AG04450 (cell line): ENCODE measurements at regions not wholly inside any gene's neighbourhood (a gene's known extent, or its start where the extent isn't known, plus 50 kb on each side); places are given as distances from the start of the nearest gene placed in this dataset.
"Not testable (repeated sequence)": the region's sequence is repeated elsewhere in the genome, so short reads cannot be mapped to it uniquely, and the experiment has no call there.

Source experiments
- CTCF ChIA-PET: fragments of 300-600, 350-600 bp; formaldehyde crosslinking; extraction: SDS; loops from one replicate; lab custom pipeline; 2022; ENCODE audit warnings: antibody characterized with exemption, inconsistent platforms; lab: Charles Lee
- POLR2A ChIA-PET: fragments of 350-600 bp; formaldehyde crosslinking; extraction: SDS; loops from one replicate; lab custom pipeline; 2021; ENCODE audit warnings: antibody characterized with exemption, inconsistent platforms; lab: Yijun Ruan, JAX
- DNase-seq: peaks from one replicate; pipeline ENCODE4 v3.0.0-alpha.2; 2011; ENCODE audit warnings: low read depth, low spot score
- H3K27ac ChIP-seq: one replicate; pipeline ENCODE4 v1.5.1; 2012; ENCODE audit warnings: low read depth, low read length, control low read depth
- H3K27me3 ChIP-seq: one replicate; pipeline ENCODE4 v1.6.0; 2012; ENCODE audit warnings: low read length; ENCODE audit not compliant: control insufficient read depth, insufficient read depth
- H3K4me3 ChIP-seq: 2 replicates; pipeline ENCODE4 v1.5.1; 2011; ENCODE audit warnings: mild to moderate bottlenecking, low read depth, low read length, control low read depth
- H3K9me3 ChIP-seq: 2 replicates; pipeline ENCODE4 v1.5.1; 2012; ENCODE audit warnings: low read length; ENCODE audit not compliant: control insufficient read depth, insufficient read depth
- TF ChIP-seq, protein P1 (sequence below): IDR thresholded peaks from 2 replicates; pipeline ENCODE4 v1.5.1; 2011; ENCODE audit warnings: low read depth, low read length, control low read depth, inconsistent platforms

DNA sequence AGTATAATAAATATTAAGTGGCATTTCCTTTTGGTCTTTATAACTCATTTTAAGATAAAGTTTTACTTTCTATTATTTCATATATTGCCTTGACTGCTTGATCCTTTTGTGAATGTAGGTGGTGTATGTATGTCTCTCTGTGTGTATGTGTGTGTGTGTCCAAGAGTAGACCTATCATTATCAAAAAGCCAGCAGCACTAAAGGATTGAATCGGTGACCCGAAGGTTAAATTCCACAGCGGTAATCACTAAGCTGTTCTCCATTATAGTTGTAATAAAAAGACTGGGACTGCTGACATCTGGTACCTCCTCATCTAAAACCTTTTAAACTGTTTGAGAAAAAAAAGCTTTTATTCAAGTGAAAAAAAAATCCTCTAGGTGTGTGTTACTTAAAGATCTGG, 1014.8 kb downstream of the PCDH7 start:
- ChIA-PET POLR2A (no interaction called here), CTCF (interaction anchor here (1.2 kb wide), 1 partner anchor 11 kb away, joined by 3 read pairs; no protein-coding TSS in a partner anchor)
- TF ChIP-seq, protein P1, sequence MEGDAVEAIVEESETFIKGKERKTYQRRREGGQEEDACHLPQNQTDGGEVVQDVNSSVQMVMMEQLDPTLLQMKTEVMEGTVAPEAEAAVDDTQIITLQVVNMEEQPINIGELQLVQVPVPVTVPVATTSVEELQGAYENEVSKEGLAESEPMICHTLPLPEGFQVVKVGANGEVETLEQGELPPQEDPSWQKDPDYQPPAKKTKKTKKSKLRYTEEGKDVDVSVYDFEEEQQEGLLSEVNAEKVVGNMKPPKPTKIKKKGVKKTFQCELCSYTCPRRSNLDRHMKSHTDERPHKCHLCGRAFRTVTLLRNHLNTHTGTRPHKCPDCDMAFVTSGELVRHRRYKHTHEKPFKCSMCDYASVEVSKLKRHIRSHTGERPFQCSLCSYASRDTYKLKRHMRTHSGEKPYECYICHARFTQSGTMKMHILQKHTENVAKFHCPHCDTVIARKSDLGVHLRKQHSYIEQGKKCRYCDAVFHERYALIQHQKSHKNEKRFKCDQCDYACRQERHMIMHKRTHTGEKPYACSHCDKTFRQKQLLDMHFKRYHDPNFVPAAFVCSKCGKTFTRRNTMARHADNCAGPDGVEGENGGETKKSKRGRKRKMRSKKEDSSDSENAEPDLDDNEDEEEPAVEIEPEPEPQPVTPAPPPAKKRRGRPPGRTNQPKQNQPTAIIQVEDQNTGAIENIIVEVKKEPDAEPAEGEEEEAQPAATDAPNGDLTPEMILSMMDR, result no peak
- H3K4me3 ChIP-seq, result no peak overlapping the region
- no peak for DNase-seq
- H3K9me3 ChIP-seq, result no peaks in the 10 kb centered on the region
- no peaks in the 10 kb centered on the region for H3K27me3 ChIP-seq
- no peak overlapping the region for H3K27ac ChIP-seq

GRCh38 chr4:31737419-31737818, 1017.2 kb downstream of the PCDH7 start:
- TF ChIP-seq, protein P1, result no peak
- POLR2A ChIA-PET, result no interaction called here
- no peak for DNase-seq
- CTCF ChIA-PET, result no interaction called here
- Histone ChIP-seq H3K9me3 (no peaks in the 10 kb centered on the region), H3K27me3 (no peaks in the 10 kb centered on the region), H3K4me3 (no peak overlapping the region), H3K27ac (no peak overlapping the region)

DNA sequence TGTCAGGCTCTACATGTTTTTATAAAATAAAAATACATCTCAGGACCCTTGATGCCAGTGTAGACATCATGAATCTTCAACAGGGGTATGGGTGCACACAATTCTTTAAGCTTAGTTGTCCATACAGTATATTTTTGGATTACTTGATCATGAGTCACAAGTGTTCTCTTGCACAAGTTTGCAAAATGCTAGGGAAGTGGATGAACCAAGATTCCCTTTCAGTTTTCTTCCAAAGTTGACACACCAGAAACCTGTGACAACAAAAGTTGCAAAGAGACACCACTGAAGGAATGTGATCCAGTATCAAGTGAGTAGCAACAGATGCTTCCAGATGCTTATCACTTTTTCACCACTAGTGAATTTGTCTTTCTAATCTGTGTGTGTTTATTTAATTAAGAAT, 1021.2 kb downstream of the PCDH7 start:
- DNase-seq, result no peak
- no peak overlapping the region for H3K27ac ChIP-seq
- no peaks in the 10 kb centered on the region for H3K9me3 ChIP-seq
- H3K4me3 ChIP-seq, result no peak overlapping the region
- CTCF ChIA-PET, result no interaction called here
- H3K27me3 ChIP-seq, result no peaks in the 10 kb centered on the region
- POLR2A ChIA-PET, result no interaction called here
- TF ChIP-seq, protein P1, result no peak

DNA sequence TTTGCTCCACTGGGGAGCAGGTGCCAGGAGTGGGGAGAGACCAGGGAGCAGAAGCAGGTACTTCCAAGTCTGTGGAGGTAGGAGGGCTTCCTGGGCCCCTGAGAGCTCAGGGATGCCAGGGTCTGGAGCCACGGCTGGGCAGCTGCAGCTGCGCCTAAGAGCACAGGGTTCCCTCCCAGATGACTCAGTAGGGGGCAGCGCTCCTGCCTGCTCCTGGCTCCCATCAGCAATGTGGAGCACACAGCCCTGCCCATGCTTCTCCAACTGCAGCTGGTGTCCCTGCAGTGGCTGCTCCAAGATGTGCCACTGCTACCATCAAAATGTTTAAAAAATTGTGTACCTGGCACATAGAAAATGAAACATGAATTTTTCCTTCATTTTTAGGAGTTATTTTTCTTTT, 1028.2 kb downstream of the PCDH7 start:
- Histone ChIP-seq H3K27ac (no peak overlapping the region), H3K9me3 (peaks cover 5% of the 10 kb centered on the region), H3K27me3 (no peaks in the 10 kb centered on the region), H3K4me3 (no peak overlapping the region)
- DNase-seq, result no peak
- POLR2A ChIA-PET, result no interaction called here
- CTCF ChIA-PET, result no interaction called here
- TF ChIP-seq, protein P1, result no peak

- CTCF ChIA-PET, H3K4me3 ChIP-seq, H3K9me3 ChIP-seq, H3K27me3 ChIP-seq, H3K27ac ChIP-seq, DNase-seq, POLR2A ChIA-PET: not testable (repeated sequence)
These were observed 1030.4 kb downstream of the PCDH7 start for GRCh38 chr4:31750581-31750980.

DNA sequence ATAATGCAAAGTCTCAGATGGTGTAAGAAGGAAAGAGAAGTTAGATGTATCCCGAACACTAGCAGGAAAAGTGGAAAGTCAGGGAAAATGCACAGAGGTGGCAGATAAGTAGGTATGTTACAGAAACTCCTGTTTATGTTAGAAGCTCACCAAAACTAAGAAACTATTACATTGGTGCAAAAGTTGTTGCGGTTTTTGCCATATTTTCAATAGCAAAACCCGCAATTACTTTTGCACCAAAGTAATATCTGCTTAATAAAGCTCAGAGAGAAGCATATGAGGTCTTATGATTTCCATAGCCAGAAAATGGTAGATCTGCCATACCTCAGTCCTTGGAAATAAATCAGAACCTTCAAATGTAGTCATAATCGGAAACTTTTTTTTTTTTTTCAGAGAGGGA, 1035.6 kb downstream of the PCDH7 start:
- ChIA-PET POLR2A (no interaction called here), CTCF (interaction anchor here (0.7 kb wide), 1 partner anchor 900 kb away, joined by 3 read pairs; no protein-coding TSS in a partner anchor)
- Histone ChIP-seq H3K4me3 (no peak overlapping the region), H3K27me3 (no peaks in the 10 kb centered on the region), H3K9me3 (no peaks in the 10 kb centered on the region), H3K27ac (no peak overlapping the region)
- TF ChIP-seq, protein P1, result no peak
- no peak for DNase-seq
